HepG2 (cell line): ENCODE measurements at regions not wholly inside any gene's neighbourhood (a gene's known extent, or its start where the extent isn't known, plus 50 kb on each side); places are given as distances from the start of the nearest gene placed in this dataset.

Experiments
- ATAC-seq: fragments of 200-7000 bp; cut with Tn5 transposase; 3 replicates; pipeline ENCODE4 v1.9.1; 2020; ENCODE audit warnings: mild to moderate bottlenecking, moderate library complexity
- BruUV-seq: library from RNA; stranded (reverse); fragments of 400-500 nt; replicated peaks from 2 replicates; lab custom pipeline; 2021; lab: Mats Ljungman, UMichigan
- CTCF ChIA-PET: fragments of 300-600 bp; formaldehyde crosslinking; extraction: SDS; loops from one replicate; lab custom pipeline; 2021; ENCODE audit warnings: low total read pairs, inconsistent platforms, low intra/inter-chr PET ratio; lab: Yijun Ruan, JAX
- POLR2A ChIA-PET: fragments of 350-600 bp; sonication (Branson Sonifier 250); formaldehyde crosslinking; loops from one replicate; lab custom pipeline; 2020; ENCODE audit warnings: antibody characterized with exemption, inconsistent platforms; lab: Yijun Ruan, JAX
- DNase-seq: peaks from one replicate; pipeline ENCODE4 v3.0.0-alpha.2; 2015; ENCODE audit warnings: low spot score
- FAIRE-seq: peaks from 3 replicates; lab custom pipeline; 2011; peaks lifted over from hg19 to GRCh38; lab: Jason Lieb, UNC
- H2AFZ ChIP-seq: one replicate; pipeline ENCODE4 v1.6.1; 2011; ENCODE audit warnings: low read length, inconsistent platforms
- H3K27ac ChIP-seq: fragments of 300-600 bp; 3 replicates; pipeline ENCODE4 v1.8.0; 2011; ENCODE audit warnings: mixed run types, mild to moderate bottlenecking, mixed read lengths, low read length, inconsistent platforms; ENCODE audit not compliant: insufficient read depth; ENCODE audit errors: extremely low read length
- H3K27me3 ChIP-seq, 2 experiments: fragments of 200-600 bp in 1 of 2; 2 replicates in 1 of 2; 3 replicates in 1 of 2; pipeline versions ENCODE4 v1.6.0 to v1.8.0; 2011; ENCODE audit warnings: low read length in 2 of 2, mild to moderate bottlenecking in 2 of 2, moderate library complexity in 2 of 2, inconsistent platforms in 1 of 2; ENCODE audit not compliant: insufficient read depth in 2 of 2, control insufficient read depth in 1 of 2
- H3K36me3 ChIP-seq, 2 experiments: fragments of 200-600 bp in 1 of 2; replicated peaks in 1 of 2; 2 replicates in 1 of 2; 3 replicates in 1 of 2; pipeline versions ENCODE4 v1.5.1 to v1.8.0; 2011; ENCODE audit warnings: low read length in 2 of 2, inconsistent platforms in 1 of 2; ENCODE audit not compliant: insufficient read depth in 2 of 2, control insufficient read depth in 1 of 2
- H3K4me1 ChIP-seq: 2 replicates; pipeline ENCODE4 v1.5.1; 2012; ENCODE audit warnings: low read length, inconsistent platforms; ENCODE audit not compliant: insufficient read depth
- H3K4me2 ChIP-seq: 2 replicates; pipeline ENCODE4 v1.6.0; 2011; ENCODE audit warnings: low read depth, low read length, inconsistent platforms
- H3K4me3 ChIP-seq, 3 experiments: fragments of 200-600 bp in 1 of 3; sonication (generic), shearing (Covaris generic) in 1 of 3; replicated peaks in 1 of 3; 2 replicates each; pipeline ENCODE4 v1.5.1; 2011 to 2016; ENCODE audit warnings: low read length in 3 of 3, inconsistent platforms in 2 of 3, low read depth in 2 of 3, mild to moderate bottlenecking in 2 of 3, control low read depth in 1 of 3, mixed read lengths in 1 of 3; ENCODE audit not compliant: insufficient read depth in 1 of 3
- H3K79me2 ChIP-seq: one replicate; pipeline ENCODE4 v1.6.1; 2011; ENCODE audit warnings: low read length, inconsistent platforms; ENCODE audit not compliant: insufficient read depth
- H3K9ac ChIP-seq: 2 replicates; pipeline ENCODE4 v1.6.0; 2011; ENCODE audit warnings: mild to moderate bottlenecking, low read depth, low read length, inconsistent platforms; ENCODE audit not compliant: insufficient read depth
- H3K9me3 ChIP-seq: 2 replicates; pipeline ENCODE4 v1.5.1; 2012; ENCODE audit warnings: mild to moderate bottlenecking, low read length
- H4K20me1 ChIP-seq: 2 replicates; pipeline ENCODE4 v1.6.0; 2011; ENCODE audit warnings: inconsistent platforms, mild to moderate bottlenecking, low read length, moderate library complexity; ENCODE audit not compliant: insufficient read depth
- FOSL2 ChIP-seq: sonication (generic); formaldehyde crosslinking; IDR thresholded peaks from 2 replicates; pipeline ENCODE4 v1.4.0; 2020; ENCODE audit warnings: missing genetic modification reagents
- HNF4A ChIP-seq: sonication (generic); formaldehyde crosslinking; IDR thresholded peaks from 2 replicates; pipeline ENCODE4 v1.4.0; 2020; ENCODE audit warnings: missing genetic modification reagents
- JUNB ChIP-seq: sonication (generic); formaldehyde crosslinking; IDR thresholded peaks from 2 replicates; pipeline ENCODE4 v1.8.0; 2022; ENCODE audit warnings: missing genetic modification reagents, mild to moderate bottlenecking, borderline replicate concordance
- JUND ChIP-seq: sonication (generic); formaldehyde crosslinking; IDR thresholded peaks from 2 replicates; pipeline ENCODE4 v1.8.0; 2022; ENCODE audit warnings: mild to moderate bottlenecking, missing genetic modification reagents
- SAFB2 ChIP-seq: sonication (generic); formaldehyde crosslinking; IDR thresholded peaks from 2 replicates; pipeline ENCODE4 v1.5.1; 2020; ENCODE audit warnings: missing genetic modification reagents, low read depth, mild to moderate bottlenecking, borderline replicate concordance
- TEAD3 ChIP-seq: optimal IDR thresholded peaks from 2 replicates; pipeline ENCODE3; 2016; ENCODE audit warnings: borderline replicate concordance
- TP53 ChIP-seq: sonication (generic); formaldehyde crosslinking; conservative IDR thresholded peaks from 2 replicates; pipeline ENCODE4 v1.4.0; 2020; ENCODE audit warnings: missing genetic modification reagents
- ZNF30 ChIP-seq: sonication (generic); formaldehyde crosslinking; IDR thresholded peaks from 2 replicates; pipeline ENCODE4 v1.5.0; 2020; ENCODE audit warnings: mild to moderate bottlenecking, missing genetic modification reagents
- whole genome bisulfite sequencing: methylation state at CpG from one replicate; pipeline ENCODE4 v1.1.6; 2017; ENCODE audit warnings: low lambda C conversion rate; 5-methylcytosine and 5-hydroxymethylcytosine counted together
- in situ Hi-C: cut with HindIII; loops from 2 replicates; pipeline ENCODE4 v1.10.0; 2017; ENCODE audit warnings: low pct_unique_long_range_greater_than_20kb; ENCODE audit not compliant: extremely low pct_ligation_motif_present
- intact Hi-C: fragments of 100-400 bp; cut with micrococcal nuclease; formaldehyde crosslinking; loops from one replicate; pipeline ENCODE4 v1.10.0; 2022; ENCODE audit not compliant: unreplicated experiment
- TF ChIP-seq, protein P1 (sequence below): sonication (generic); formaldehyde crosslinking; IDR thresholded peaks from 2 replicates; pipeline ENCODE4 v1.9.0; 2021; ENCODE audit warnings: missing genetic modification reagents, mild to moderate bottlenecking, borderline replicate concordance
- TF ChIP-seq, protein P2 (sequence below): sonication (generic); formaldehyde crosslinking; IDR thresholded peaks from 2 replicates; pipeline ENCODE4 v1.4.0; 2020; ENCODE audit warnings: missing genetic modification reagents

DNA sequence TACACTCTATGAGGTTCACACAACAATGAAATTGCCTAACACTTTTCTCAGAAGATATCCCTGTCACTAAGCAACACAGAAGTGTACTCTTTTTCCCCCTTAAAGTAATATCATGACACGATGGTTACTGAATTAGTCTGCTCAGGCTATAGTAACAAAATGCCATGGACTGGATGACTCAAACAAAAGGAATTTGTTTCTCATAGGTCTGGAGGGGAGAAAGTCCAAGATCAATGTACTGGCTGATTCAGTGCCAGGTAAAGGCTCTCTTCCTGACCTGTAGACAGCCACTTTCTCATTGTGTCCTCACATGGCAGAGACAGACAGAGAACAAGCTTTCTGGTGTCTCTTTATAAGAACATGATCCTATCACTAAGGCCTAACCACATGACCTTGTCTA lies 211.9 kb downstream of the RBM43 start:
- Histone ChIP-seq H3K79me2 (no peaks in the 10 kb centered on the region), H4K20me1 (no peaks in the 10 kb centered on the region), H3K27me3 (no peaks in the 10 kb centered on the region), H3K9me3 (no peaks in the 10 kb centered on the region), H3K9ac (no peak overlapping the region), H3K36me3 (no peaks in the 10 kb centered on the region), H3K4me2 (no peak overlapping the region), H3K4me1 (no peaks in the 10 kb centered on the region), H3K4me3 (no peak overlapping the region), H3K27ac (no peak overlapping the region), H2AFZ (no peak overlapping the region)
- TF ChIP-seq, protein P1, sequence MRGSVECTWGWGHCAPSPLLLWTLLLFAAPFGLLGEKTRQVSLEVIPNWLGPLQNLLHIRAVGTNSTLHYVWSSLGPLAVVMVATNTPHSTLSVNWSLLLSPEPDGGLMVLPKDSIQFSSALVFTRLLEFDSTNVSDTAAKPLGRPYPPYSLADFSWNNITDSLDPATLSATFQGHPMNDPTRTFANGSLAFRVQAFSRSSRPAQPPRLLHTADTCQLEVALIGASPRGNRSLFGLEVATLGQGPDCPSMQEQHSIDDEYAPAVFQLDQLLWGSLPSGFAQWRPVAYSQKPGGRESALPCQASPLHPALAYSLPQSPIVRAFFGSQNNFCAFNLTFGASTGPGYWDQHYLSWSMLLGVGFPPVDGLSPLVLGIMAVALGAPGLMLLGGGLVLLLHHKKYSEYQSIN = no peak
- TF ChIP-seq FOSL2 (peak; percentile 62), SAFB2 (no peak), TEAD3 (CRISPR knock-in tag) (peak; percentile 49), JUND (CRISPR knock-in tag) (peak; percentile 41; the same call in 1 of the 2 replicates), HNF4A (CRISPR knock-in tag) (peak; percentile 8; the same call in 1 of the 2 replicates)
- DNase-seq = peak; percentile 32
- 0% methylated on average over 1 of the region's 1 CpG for WGBS
- no TSS peak for BruUV-seq
- CTCF ChIA-PET = no interaction called here
- FAIRE-seq = no peak
- ATAC-seq = peak; percentile 78
- intact Hi-C loops (no loop called here), in situ Hi-C loops (loop anchor here (10.0 kb wide), 1 partner anchor 1455 kb away; no protein-coding TSS in a partner anchor)
- POLR2A ChIA-PET = no interaction called here

DNA sequence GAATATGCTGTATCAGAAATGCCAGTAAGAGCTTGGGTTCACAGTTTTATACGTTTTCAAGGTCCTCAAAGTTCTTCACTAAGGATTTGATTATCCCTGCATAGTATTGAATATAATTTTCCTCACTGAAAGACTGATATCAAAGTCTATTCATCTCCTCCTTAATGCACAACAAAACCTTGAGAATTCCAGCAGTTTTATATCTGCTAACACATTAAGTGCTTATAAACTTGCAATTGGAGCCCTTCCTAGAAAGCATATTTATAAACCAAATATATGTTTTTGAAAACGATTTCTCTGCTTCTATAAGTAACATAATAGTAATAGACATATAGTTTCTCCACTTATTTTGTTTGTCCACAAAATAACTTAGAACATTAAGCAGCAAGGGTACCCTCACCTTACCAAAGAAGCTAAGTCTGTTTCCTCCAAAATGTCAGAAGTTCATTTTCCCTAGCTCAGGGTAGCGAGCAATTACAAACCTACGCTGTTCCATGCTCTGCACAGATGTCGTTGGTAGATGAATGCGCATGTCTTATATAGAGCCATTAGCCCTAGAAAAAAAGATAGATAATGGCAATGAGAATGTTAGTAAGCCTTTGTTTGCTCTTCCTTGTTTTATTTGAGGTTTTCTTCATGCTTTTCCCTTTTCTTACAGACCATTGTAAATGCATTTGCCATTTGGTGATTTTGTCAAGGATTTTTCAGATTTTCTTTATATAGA lies 213.2 kb downstream of the RBM43 start:
- ChIA-PET POLR2A (no interaction called here), CTCF (no interaction called here)
- Histone ChIP-seq H3K9me3 (no peaks in the 10 kb centered on the region), H3K4me1 (no peaks in the 10 kb centered on the region), H3K36me3 (no peaks in the 10 kb centered on the region), H3K27ac (no peak overlapping the region), H3K79me2 (no peaks in the 10 kb centered on the region), H4K20me1 (no peaks in the 10 kb centered on the region), H2AFZ (no peak overlapping the region), H3K9ac (no peak overlapping the region), H3K4me3 (no peak overlapping the region), H3K4me2 (no peak overlapping the region), H3K27me3 (no peaks in the 10 kb centered on the region)
- TF ChIP-seq, protein P2, sequence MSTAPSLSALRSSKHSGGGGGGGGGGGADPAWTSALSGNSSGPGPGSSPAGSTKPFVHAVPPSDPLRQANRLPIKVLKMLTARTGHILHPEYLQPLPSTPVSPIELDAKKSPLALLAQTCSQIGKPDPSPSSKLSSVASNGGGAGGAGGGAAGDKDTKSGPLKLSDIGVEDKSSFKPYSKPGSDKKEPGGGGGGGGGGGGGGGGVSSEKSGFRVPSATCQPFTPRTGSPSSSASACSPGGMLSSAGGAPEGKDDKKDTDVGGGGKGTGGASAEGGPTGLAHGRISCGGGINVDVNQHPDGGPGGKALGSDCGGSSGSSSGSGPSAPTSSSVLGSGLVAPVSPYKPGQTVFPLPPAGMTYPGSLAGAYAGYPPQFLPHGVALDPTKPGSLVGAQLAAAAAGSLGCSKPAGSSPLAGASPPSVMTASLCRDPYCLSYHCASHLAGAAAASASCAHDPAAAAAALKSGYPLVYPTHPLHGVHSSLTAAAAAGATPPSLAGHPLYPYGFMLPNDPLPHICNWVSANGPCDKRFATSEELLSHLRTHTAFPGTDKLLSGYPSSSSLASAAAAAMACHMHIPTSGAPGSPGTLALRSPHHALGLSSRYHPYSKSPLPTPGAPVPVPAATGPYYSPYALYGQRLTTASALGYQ (CRISPR knock-in tag) = no peak
- no peak for TF ChIP-seq ZNF30 (CRISPR knock-in tag)
- no peak for TF ChIP-seq TP53
- no peak for TF ChIP-seq JUNB
- intact Hi-C loops = no loop called here
- DNase-seq (no peak), ATAC-seq (no peak), FAIRE-seq (no peak)
- no TSS peak for BruUV-seq
- 60% methylated on average over 6 of the region's 6 CpGs for WGBS
- in situ Hi-C loops = no loop called here
